Muscle layer of colon (tissue), 2 donors: ENCODE measurements at regions not wholly inside any gene's neighbourhood (a gene's known extent, or its start where the extent isn't known, plus 50 kb on each side); places are given as distances from the start of the nearest gene placed in this dataset.

ENCODE experiments used
- H3K27ac ChIP-seq: one replicate; pipeline ENCODE4 v1.7.0; 2013; ENCODE audit warnings: low read depth, mild to moderate bottlenecking, low read length, moderate library complexity
- H3K27me3 ChIP-seq, 2 donors: one replicate each; pipeline ENCODE4 v1.7.0; 2013; ENCODE audit warnings: low read length in 2 of 2, mild to moderate bottlenecking in 2 of 2; ENCODE audit not compliant: insufficient read depth in 2 of 2, control insufficient read depth in 1 of 2
- H3K36me3 ChIP-seq: one replicate; pipeline ENCODE4 v1.7.0; 2013; ENCODE audit warnings: mild to moderate bottlenecking, low read length; ENCODE audit not compliant: insufficient read depth
- H3K4me1 ChIP-seq: one replicate; pipeline ENCODE4 v1.7.0; 2013; ENCODE audit warnings: mild to moderate bottlenecking, low read length; ENCODE audit not compliant: insufficient read depth
- H3K4me3 ChIP-seq, 2 donors: one replicate each; pipeline ENCODE4 v1.7.0; 2013; ENCODE audit warnings: low read length in 2 of 2, low read depth in 1 of 2, mild to moderate bottlenecking in 1 of 2, moderate library complexity in 1 of 2
- H3K9ac ChIP-seq: one replicate; pipeline ENCODE4 v1.7.0; 2013; ENCODE audit warnings: low read length
- H3K9me3 ChIP-seq: one replicate; pipeline ENCODE4 v1.7.0; 2013; ENCODE audit warnings: mild to moderate bottlenecking, low read length
- donor health status: abdominal sarcoma.
- donor health status: Adenocarcinoma of cecum.

DNA sequence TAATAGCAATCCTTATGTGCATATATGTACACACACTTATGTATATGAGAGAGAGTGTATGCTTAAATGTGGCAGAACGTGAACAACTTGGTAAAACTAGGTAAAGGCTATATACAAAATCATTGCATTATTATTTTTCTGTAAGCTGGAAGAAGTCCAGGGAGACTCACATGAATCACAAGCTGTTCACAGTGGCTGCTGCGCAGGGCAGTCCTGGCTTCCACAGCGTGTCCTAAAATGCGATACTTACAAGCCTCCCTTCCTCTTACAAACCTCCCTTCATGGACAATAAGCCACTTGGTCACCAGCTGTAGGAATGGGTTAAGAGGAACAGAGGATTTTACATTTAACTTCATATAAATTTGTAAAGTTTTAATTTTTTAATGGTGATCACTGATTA lies 114.9 kb upstream of the AGAP1 start:
- Histone ChIP-seq H3K4me3 (no peak overlapping the region), H3K9me3 (no peaks in the 10 kb centered on the region), H3K27me3 (no peaks in the 10 kb centered on the region), H3K4me1 (no peaks in the 10 kb centered on the region), H3K9ac (no peak overlapping the region), H3K27ac (no peak overlapping the region), H3K36me3 (no peaks in the 10 kb centered on the region)

DNA sequence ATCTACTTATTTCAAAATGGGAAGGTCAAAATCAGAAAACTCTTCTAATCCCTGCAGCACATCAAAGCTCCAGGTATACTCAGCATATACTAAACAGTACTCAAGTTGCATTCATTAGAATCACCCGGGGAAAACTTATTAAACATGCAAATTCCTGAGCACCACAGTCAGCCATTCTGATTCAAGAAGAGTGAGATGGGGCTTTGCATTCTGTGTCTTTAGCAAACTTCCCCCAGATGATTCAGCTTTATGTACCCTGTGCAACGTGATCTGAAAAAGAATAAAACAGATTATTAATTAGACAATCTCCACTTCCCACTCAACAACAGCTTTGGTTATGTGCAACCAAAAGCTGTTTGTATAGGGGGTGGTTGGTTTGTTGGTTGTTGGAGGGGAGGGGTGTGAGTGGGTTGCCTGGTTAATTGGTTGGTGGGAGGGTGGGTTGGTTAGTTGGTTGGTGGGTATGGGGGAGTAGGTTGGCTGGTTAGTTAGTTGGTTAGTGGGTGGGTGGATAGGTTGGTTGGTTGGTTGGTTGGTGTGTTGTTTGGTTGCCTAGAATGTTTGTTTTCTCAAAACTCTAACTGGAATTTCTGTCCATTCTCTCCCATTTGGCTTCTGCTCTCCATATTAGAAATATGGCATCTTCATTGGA lies 112.5 kb upstream of the AGAP1 start:
- Histone ChIP-seq H3K4me3 (no peak overlapping the region), H3K27ac (no peak overlapping the region), H3K9ac (no peak overlapping the region), H3K27me3 (no peaks in the 10 kb centered on the region), H3K9me3 (no peaks in the 10 kb centered on the region), H3K36me3 (no peaks in the 10 kb centered on the region), H3K4me1 (no peaks in the 10 kb centered on the region)

GRCh38 chr2:235382179-235382578 lies 111.7 kb upstream of the AGAP1 start:
- Histone ChIP-seq H3K4me1 (no peaks in the 10 kb centered on the region), H3K9ac (no peak overlapping the region), H3K4me3 (no peak overlapping the region), H3K36me3 (no peaks in the 10 kb centered on the region), H3K27me3 (no peaks in the 10 kb centered on the region), H3K27ac (no peak overlapping the region), H3K9me3 (no peaks in the 10 kb centered on the region)

GRCh38 chr2:235382601-235383000 lies 111.2 kb upstream of the AGAP1 start:
- H3K27ac ChIP-seq: no peak overlapping the region
- H3K36me3 ChIP-seq: no peaks in the 10 kb centered on the region
- H3K9ac ChIP-seq: no peak overlapping the region
- no peaks in the 10 kb centered on the region for H3K4me1 ChIP-seq
- H3K4me3 ChIP-seq: no peak overlapping the region
- H3K27me3 ChIP-seq: no peaks in the 10 kb centered on the region
- no peaks in the 10 kb centered on the region for H3K9me3 ChIP-seq

- no peaks in the 10 kb centered on the region for H3K36me3 ChIP-seq
- H3K9ac ChIP-seq: no peak overlapping the region
- no peak overlapping the region for H3K27ac ChIP-seq
- H3K9me3 ChIP-seq: no peaks in the 10 kb centered on the region
- H3K4me1 ChIP-seq: no peaks in the 10 kb centered on the region
- H3K27me3 ChIP-seq: no peaks in the 10 kb centered on the region
- no peak overlapping the region for H3K4me3 ChIP-seq
These were observed 110.5 kb upstream of the AGAP1 start for GRCh38 chr2:235383272-235383843.

DNA sequence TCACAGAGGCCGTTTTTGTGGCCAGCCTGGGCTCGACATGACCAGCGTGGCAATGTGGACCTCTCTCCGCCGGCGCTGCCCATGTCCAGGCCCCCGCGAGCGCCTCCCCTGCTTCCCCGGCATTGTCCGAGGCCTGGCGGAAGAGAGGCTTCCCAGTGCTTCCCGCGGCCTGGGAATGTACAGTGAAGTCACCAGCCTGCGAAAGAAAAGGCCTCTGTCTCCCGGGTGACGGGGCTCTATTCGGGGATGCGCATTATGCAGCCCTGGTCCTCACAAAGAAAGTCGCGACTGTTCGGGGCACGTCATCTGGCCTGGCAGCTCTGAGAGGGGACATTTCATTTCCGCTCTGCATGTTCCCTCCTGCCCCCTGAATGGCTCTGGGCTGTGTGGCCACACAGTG lies 109.2 kb upstream of the AGAP1 start:
- no peak overlapping the region for H3K9ac ChIP-seq
- no peaks in the 10 kb centered on the region for H3K4me1 ChIP-seq
- no peaks in the 10 kb centered on the region for H3K9me3 ChIP-seq
- no peak overlapping the region for H3K4me3 ChIP-seq
- no peaks in the 10 kb centered on the region for H3K36me3 ChIP-seq
- H3K27ac ChIP-seq: no peak overlapping the region
- no peaks in the 10 kb centered on the region for H3K27me3 ChIP-seq

DNA sequence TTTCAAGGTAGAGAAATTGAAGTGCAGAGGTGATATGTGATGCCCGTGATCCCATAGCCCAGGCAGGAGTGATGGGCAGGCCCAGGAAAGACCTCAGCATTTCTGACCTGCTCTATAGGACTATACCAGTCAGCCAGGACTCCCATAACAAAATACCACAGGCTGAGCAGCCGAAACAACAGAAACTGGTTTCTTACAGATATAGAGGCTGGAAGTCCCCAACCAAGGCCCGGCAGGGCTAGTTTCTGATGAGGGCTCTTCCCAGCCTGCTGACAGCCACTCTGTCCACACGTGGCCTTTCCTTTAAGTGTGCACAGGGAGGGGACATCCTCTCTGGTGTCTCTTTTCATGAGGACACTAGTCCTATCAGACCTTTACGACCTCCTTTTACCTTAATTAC lies 104.2 kb upstream of the AGAP1 start:
- no peak overlapping the region for H3K9ac ChIP-seq
- H3K36me3 ChIP-seq: no peaks in the 10 kb centered on the region
- no peaks in the 10 kb centered on the region for H3K27me3 ChIP-seq
- H3K9me3 ChIP-seq: no peaks in the 10 kb centered on the region
- H3K27ac ChIP-seq: no peak overlapping the region
- no peaks in the 10 kb centered on the region for H3K4me1 ChIP-seq
- no peak overlapping the region for H3K4me3 ChIP-seq

DNA sequence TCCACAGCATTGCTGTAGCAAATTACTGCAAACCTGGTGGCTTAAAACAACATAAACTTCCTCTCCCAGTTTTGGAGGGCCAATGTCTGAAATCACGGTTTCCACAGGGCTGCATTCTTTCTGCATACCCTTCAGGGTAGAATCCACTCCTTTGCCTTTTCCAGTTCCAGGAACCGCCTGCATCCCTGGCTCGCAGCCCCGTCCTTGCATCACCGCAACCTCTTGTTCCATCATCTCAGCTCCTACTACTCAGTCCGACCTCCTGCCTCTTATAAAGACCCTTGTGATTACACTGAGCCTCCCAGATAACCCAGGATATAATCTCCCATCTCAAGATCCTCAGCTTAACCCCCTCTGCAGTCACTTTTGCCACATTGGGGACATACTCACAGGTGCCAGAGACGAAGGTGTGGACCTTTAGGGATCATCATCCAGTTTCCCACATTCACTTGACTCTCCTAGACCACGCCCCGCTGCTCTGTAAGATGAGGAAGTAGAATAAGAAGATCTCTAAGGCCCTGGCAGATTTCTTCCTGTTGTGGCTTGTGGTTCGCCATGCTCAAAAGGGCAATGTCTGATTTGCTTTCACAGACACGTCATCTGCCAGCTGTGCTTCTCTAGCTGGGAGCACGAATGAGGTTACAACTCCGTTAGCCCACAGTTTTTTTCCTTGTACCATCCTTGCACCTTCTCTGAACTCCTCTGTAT lies 103.6 kb upstream of the AGAP1 start:
- H3K4me3 ChIP-seq: no peak overlapping the region
- H3K9me3 ChIP-seq: no peaks in the 10 kb centered on the region
- H3K27ac ChIP-seq: no peak overlapping the region

GRCh38 chr2:235390816-235391194 lies 103.0 kb upstream of the AGAP1 start:
- no peaks in the 10 kb centered on the region for H3K9me3 ChIP-seq
- H3K4me3 ChIP-seq: no peak overlapping the region
- H3K36me3 ChIP-seq: no peaks in the 10 kb centered on the region
- no peaks in the 10 kb centered on the region for H3K27me3 ChIP-seq
- H3K9ac ChIP-seq: no peak overlapping the region
- no peak overlapping the region for H3K27ac ChIP-seq
- H3K4me1 ChIP-seq: no peaks in the 10 kb centered on the region

More for the DNA sequence above, 103.6 kb upstream of the AGAP1 start:
- Histone ChIP-seq H3K36me3 (no peaks in the 10 kb centered on the region), H3K4me1 (no peaks in the 10 kb centered on the region), H3K9ac (no peak overlapping the region), H3K27me3 (no peaks in the 10 kb centered on the region)

DNA sequence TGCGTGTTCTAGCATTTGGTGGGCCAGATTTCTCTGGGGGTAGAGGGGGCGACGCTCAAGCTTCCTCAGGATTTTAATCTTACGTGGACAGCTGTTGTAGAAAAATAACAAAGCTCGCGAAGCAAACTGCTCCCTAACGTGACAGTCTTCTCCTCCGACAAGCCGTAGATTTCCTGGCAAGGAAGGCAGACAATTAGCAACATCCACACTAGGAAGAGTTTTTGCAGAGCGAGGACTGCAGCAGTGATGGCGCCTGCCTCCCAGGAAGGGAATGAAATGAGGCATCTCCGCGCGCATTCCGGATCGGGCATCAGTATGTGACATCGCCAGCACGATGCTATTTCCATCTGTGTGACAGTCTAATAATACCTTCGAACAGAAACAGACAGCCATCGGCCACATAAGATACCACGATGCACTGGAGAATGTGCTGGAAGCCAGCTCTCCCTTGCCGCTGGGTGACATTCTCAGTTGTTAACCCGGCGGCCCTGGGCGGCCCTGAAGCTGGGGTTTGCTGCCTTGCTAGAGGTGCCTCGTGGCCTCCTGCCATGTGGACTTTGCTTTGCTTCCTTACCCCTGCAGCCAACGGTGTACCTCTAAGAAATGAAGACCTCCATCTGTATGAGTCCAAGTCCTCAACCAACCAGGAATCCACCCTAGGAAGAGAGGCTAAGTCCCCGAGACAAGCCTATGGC lies 101.8 kb upstream of the AGAP1 start:
- no peak overlapping the region for H3K27ac ChIP-seq
- no peaks in the 10 kb centered on the region for H3K4me1 ChIP-seq
- H3K4me3 ChIP-seq: no peak overlapping the region
- no peaks in the 10 kb centered on the region for H3K9me3 ChIP-seq
- H3K27me3 ChIP-seq: no peaks in the 10 kb centered on the region
- H3K9ac ChIP-seq: no peak overlapping the region
- H3K36me3 ChIP-seq: no peaks in the 10 kb centered on the region

GRCh38 chr2:235394278-235394828 lies 99.5 kb upstream of the AGAP1 start:
- H3K27ac ChIP-seq: no peak overlapping the region
- H3K4me3 ChIP-seq: no peak overlapping the region
- H3K9ac ChIP-seq: no peak overlapping the region
- H3K9me3 ChIP-seq: no peaks in the 10 kb centered on the region
- H3K4me1 ChIP-seq: no peaks in the 10 kb centered on the region
- H3K36me3 ChIP-seq: no peaks in the 10 kb centered on the region
- H3K27me3 ChIP-seq: no peaks in the 10 kb centered on the region
